ENCODE measurements at regions not wholly inside any gene's neighbourhood (a gene's known extent, or its start where the extent isn't known, plus 50 kb on each side); places are given as distances from the start of the nearest gene placed in this dataset.
"Not testable (repeated sequence)": the region's sequence is repeated elsewhere in the genome, so short reads cannot be mapped to it uniquely, and the experiment has no call there.

DNA sequence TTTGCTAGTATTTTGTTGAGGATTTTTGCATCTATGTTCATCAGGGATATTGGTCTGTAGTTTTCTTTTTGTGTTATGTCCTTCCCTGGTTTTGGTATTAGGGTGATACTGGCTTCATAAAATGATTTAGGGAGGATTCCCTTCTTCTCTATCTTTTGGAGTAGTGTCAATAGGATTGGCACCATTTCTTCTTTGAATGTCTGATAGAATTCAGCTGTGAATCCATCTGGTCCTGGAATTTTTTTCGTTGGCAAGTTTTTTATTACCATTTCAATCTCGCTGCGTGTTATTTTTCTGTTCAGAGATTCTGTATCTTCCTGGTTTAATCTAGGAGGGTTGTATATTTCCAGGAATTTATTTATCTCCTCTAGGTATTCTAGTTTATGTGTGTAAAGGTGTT lies 234.3 kb downstream of the OXSM start:
- TF ChIP-seq, protein P1, sequence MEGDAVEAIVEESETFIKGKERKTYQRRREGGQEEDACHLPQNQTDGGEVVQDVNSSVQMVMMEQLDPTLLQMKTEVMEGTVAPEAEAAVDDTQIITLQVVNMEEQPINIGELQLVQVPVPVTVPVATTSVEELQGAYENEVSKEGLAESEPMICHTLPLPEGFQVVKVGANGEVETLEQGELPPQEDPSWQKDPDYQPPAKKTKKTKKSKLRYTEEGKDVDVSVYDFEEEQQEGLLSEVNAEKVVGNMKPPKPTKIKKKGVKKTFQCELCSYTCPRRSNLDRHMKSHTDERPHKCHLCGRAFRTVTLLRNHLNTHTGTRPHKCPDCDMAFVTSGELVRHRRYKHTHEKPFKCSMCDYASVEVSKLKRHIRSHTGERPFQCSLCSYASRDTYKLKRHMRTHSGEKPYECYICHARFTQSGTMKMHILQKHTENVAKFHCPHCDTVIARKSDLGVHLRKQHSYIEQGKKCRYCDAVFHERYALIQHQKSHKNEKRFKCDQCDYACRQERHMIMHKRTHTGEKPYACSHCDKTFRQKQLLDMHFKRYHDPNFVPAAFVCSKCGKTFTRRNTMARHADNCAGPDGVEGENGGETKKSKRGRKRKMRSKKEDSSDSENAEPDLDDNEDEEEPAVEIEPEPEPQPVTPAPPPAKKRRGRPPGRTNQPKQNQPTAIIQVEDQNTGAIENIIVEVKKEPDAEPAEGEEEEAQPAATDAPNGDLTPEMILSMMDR (IDR thresholded peaks at IDR 0.05) = not testable (repeated sequence)
- not testable (repeated sequence) for TF ChIP-seq POLR2A (IDR thresholded peaks at IDR 0.05)
